SK-N-SH (cell line): ENCODE measurements at regions not wholly inside any gene's neighbourhood (a gene's known extent, or its start where the extent isn't known, plus 50 kb on each side); places are given as distances from the start of the nearest gene placed in this dataset.

Source experiments
- JUND ChIP-seq: IDR thresholded peaks from 2 replicates; pipeline ENCODE4 v1.4.0; 2012
- MEF2A ChIP-seq: IDR thresholded peaks from 2 replicates; pipeline ENCODE4 v1.4.0; 2012; ENCODE audit warnings: low read depth, borderline replicate concordance
- NFIC ChIP-seq: IDR thresholded peaks from 2 replicates; pipeline ENCODE4 v1.4.0; 2012; ENCODE audit warnings: borderline replicate concordance
- REST ChIP-seq: IDR thresholded peaks from 2 replicates; pipeline ENCODE4 v1.6.1; 2012; ENCODE audit warnings: mild to moderate bottlenecking, low read depth, low read length, moderate library complexity
- USF2 ChIP-seq: fragments of 150-350 bp; IDR thresholded peaks from 2 replicates; pipeline ENCODE4 v1.6.1; 2017; ENCODE audit warnings: antibody characterized with exemption, low read length, low read depth, borderline replicate concordance
- ZBTB33 ChIP-seq: IDR thresholded peaks from 2 replicates; pipeline ENCODE4 v1.4.0; 2012; ENCODE audit warnings: low read depth, borderline replicate concordance
- TF ChIP-seq, protein P1 (sequence below): fragments of 200-600 bp; sonication (generic); IDR thresholded peaks from 2 replicates; pipeline ENCODE4 v1.6.1; 2017; ENCODE audit warnings: antibody characterized with exemption, mild to moderate bottlenecking, moderate library complexity
- TF ChIP-seq, protein P2 (sequence below): IDR thresholded peaks from 2 replicates; pipeline ENCODE4 v1.4.0; 2012; ENCODE audit warnings: low read depth

- TF ChIP-seq MEF2A (no peak), NFIC (no peak), REST (no peak), USF2 (no peak), ZBTB33 (no peak), JUND (no peak)
- TF ChIP-seq, protein P1, sequence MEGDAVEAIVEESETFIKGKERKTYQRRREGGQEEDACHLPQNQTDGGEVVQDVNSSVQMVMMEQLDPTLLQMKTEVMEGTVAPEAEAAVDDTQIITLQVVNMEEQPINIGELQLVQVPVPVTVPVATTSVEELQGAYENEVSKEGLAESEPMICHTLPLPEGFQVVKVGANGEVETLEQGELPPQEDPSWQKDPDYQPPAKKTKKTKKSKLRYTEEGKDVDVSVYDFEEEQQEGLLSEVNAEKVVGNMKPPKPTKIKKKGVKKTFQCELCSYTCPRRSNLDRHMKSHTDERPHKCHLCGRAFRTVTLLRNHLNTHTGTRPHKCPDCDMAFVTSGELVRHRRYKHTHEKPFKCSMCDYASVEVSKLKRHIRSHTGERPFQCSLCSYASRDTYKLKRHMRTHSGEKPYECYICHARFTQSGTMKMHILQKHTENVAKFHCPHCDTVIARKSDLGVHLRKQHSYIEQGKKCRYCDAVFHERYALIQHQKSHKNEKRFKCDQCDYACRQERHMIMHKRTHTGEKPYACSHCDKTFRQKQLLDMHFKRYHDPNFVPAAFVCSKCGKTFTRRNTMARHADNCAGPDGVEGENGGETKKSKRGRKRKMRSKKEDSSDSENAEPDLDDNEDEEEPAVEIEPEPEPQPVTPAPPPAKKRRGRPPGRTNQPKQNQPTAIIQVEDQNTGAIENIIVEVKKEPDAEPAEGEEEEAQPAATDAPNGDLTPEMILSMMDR, result no peak
- TF ChIP-seq, protein P2, sequence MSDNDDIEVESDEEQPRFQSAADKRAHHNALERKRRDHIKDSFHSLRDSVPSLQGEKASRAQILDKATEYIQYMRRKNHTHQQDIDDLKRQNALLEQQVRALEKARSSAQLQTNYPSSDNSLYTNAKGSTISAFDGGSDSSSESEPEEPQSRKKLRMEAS, result no peak
These were observed 435.1 kb downstream of the EFNB2 start for GRCh38 chr13:106100171-106100919.
